Activated naive CD4-positive, alpha-beta T cell treated with anti-CD3 and anti-CD28 coated beads, Interleukin-2, amount 10 ng/mL, durations not matched to agents 7 days and 5 days (primary cell): ENCODE measurements at regions not wholly inside any gene's neighbourhood (a gene's known extent, or its start where the extent isn't known, plus 50 kb on each side); places are given as distances from the start of the nearest gene placed in this dataset.
"Not testable (repeated sequence)": the region's sequence is repeated elsewhere in the genome, so short reads cannot be mapped to it uniquely, and the experiment has no call there.

Experiments
- CTCF ChIA-PET: fragments of 350-600 bp; sonication (Branson Sonifier 250); formaldehyde crosslinking; loops from one replicate; lab custom pipeline; 2021; ENCODE audit warnings: antibody characterized with exemption; lab: Charles Lee
- DNase-seq: peaks from one replicate; pipeline ENCODE4 v3.0.0-alpha.2; 2020
- H3K27ac Mint-ChIP-seq: one replicate; pipeline ENCODE4 v1.8.0; 2021; ENCODE audit warnings: mild to moderate bottlenecking, moderate library complexity, mixed read lengths
- H3K27me3 Mint-ChIP-seq: one replicate; pipeline ENCODE4 v1.8.0; 2021; ENCODE audit warnings: mild to moderate bottlenecking, mixed read lengths
- H3K36me3 Mint-ChIP-seq: one replicate; pipeline ENCODE4 v1.8.0; 2021; ENCODE audit warnings: mixed read lengths
- H3K4me1 Mint-ChIP-seq: one replicate; pipeline ENCODE4 v1.8.0; 2021; ENCODE audit warnings: mixed read lengths
- H3K4me3 Mint-ChIP-seq: one replicate; pipeline ENCODE4 v1.8.0; 2021; ENCODE audit warnings: mild to moderate bottlenecking, moderate library complexity, mixed read lengths
- H3K9me3 Mint-ChIP-seq: one replicate; pipeline ENCODE4 v1.8.0; 2021; ENCODE audit warnings: mixed read lengths

GRCh38 chr7:73200518-73201099 lies 108.0 kb downstream of the NSUN5 start:
- CTCF ChIA-PET, H3K27ac Mint-ChIP-seq, H3K9me3 Mint-ChIP-seq, DNase-seq, H3K4me1 Mint-ChIP-seq, H3K4me3 Mint-ChIP-seq, H3K36me3 Mint-ChIP-seq, H3K27me3 Mint-ChIP-seq: not testable (repeated sequence)

- H3K4me3 Mint-ChIP-seq, H3K27me3 Mint-ChIP-seq, H3K27ac Mint-ChIP-seq, H3K4me1 Mint-ChIP-seq, H3K36me3 Mint-ChIP-seq, H3K9me3 Mint-ChIP-seq, DNase-seq, CTCF ChIA-PET: not testable (repeated sequence)
These were observed 108.2 kb upstream of the SPDYE9 start for GRCh38 chr7:73193991-73194390.

GRCh38 chr7:73190483-73191155 lies 104.8 kb upstream of the SPDYE9 start:
- H3K4me3 Mint-ChIP-seq, H3K4me1 Mint-ChIP-seq, H3K9me3 Mint-ChIP-seq, DNase-seq, H3K27me3 Mint-ChIP-seq, CTCF ChIA-PET, H3K27ac Mint-ChIP-seq, H3K36me3 Mint-ChIP-seq: not testable (repeated sequence)

GRCh38 chr7:73188287-73188686 lies 102.4 kb upstream of the SPDYE9 start:
- H3K27ac Mint-ChIP-seq, result not testable (repeated sequence)

GRCh38 chr7:73186589-73187309 lies 100.9 kb upstream of the SPDYE9 start:
- CTCF ChIA-PET, H3K27ac Mint-ChIP-seq, H3K9me3 Mint-ChIP-seq, H3K36me3 Mint-ChIP-seq, H3K4me1 Mint-ChIP-seq, DNase-seq, H3K4me3 Mint-ChIP-seq, H3K27me3 Mint-ChIP-seq: not testable (repeated sequence)

More at GRCh38 chr7:73188287-73188686, 102.4 kb upstream of the SPDYE9 start:
- H3K9me3 Mint-ChIP-seq, H3K27me3 Mint-ChIP-seq, H3K36me3 Mint-ChIP-seq, H3K4me1 Mint-ChIP-seq, DNase-seq, H3K4me3 Mint-ChIP-seq, CTCF ChIA-PET: not testable (repeated sequence)

- H3K36me3 Mint-ChIP-seq, H3K27ac Mint-ChIP-seq, H3K9me3 Mint-ChIP-seq, H3K4me1 Mint-ChIP-seq, DNase-seq, H3K27me3 Mint-ChIP-seq, CTCF ChIA-PET, H3K4me3 Mint-ChIP-seq: not testable (repeated sequence)
These were observed 91.0 kb upstream of the SPDYE9 start for GRCh38 chr7:73176813-73177212.

- H3K9me3 Mint-ChIP-seq, H3K27me3 Mint-ChIP-seq, H3K4me1 Mint-ChIP-seq, H3K27ac Mint-ChIP-seq, DNase-seq, H3K4me3 Mint-ChIP-seq, CTCF ChIA-PET, H3K36me3 Mint-ChIP-seq: not testable (repeated sequence)
These were observed 89.5 kb upstream of the SPDYE9 start for GRCh38 chr7:73175322-73175721.

- H3K27me3 Mint-ChIP-seq, DNase-seq, H3K36me3 Mint-ChIP-seq, H3K9me3 Mint-ChIP-seq, H3K4me3 Mint-ChIP-seq, CTCF ChIA-PET, H3K27ac Mint-ChIP-seq, H3K4me1 Mint-ChIP-seq: not testable (repeated sequence)
These were observed 85.1 kb upstream of the SPDYE9 start for GRCh38 chr7:73170902-73171301.

GRCh38 chr7:73170415-73170814 lies 84.6 kb upstream of the SPDYE9 start:
- H3K4me1 Mint-ChIP-seq, CTCF ChIA-PET, H3K36me3 Mint-ChIP-seq, H3K4me3 Mint-ChIP-seq, H3K27me3 Mint-ChIP-seq, H3K9me3 Mint-ChIP-seq, H3K27ac Mint-ChIP-seq, DNase-seq: not testable (repeated sequence)

- DNase-seq, H3K4me3 Mint-ChIP-seq, H3K36me3 Mint-ChIP-seq, H3K9me3 Mint-ChIP-seq, H3K4me1 Mint-ChIP-seq, H3K27ac Mint-ChIP-seq, CTCF ChIA-PET, H3K27me3 Mint-ChIP-seq: not testable (repeated sequence)
These were observed 80.3 kb upstream of the SPDYE9 start for GRCh38 chr7:73166152-73166551.

GRCh38 chr7:73162680-73163079 lies 76.8 kb upstream of the SPDYE9 start:
- H3K27me3 Mint-ChIP-seq, H3K9me3 Mint-ChIP-seq, DNase-seq, H3K27ac Mint-ChIP-seq, H3K4me1 Mint-ChIP-seq, H3K4me3 Mint-ChIP-seq, H3K36me3 Mint-ChIP-seq, CTCF ChIA-PET: not testable (repeated sequence)

- H3K4me3 Mint-ChIP-seq, DNase-seq, H3K4me1 Mint-ChIP-seq, H3K27me3 Mint-ChIP-seq, H3K36me3 Mint-ChIP-seq, CTCF ChIA-PET, H3K9me3 Mint-ChIP-seq, H3K27ac Mint-ChIP-seq: not testable (repeated sequence)
These were observed 75.9 kb upstream of the SPDYE9 start for GRCh38 chr7:73161727-73162126.

- not testable (repeated sequence) for H3K9me3 Mint-ChIP-seq
These were observed 71.4 kb upstream of the SPDYE9 start for GRCh38 chr7:73157169-73157661.

GRCh38 chr7:73156510-73157168 lies 70.8 kb upstream of the SPDYE9 start:
- H3K4me3 Mint-ChIP-seq, H3K36me3 Mint-ChIP-seq, H3K4me1 Mint-ChIP-seq, DNase-seq, H3K27ac Mint-ChIP-seq, CTCF ChIA-PET, H3K27me3 Mint-ChIP-seq, H3K9me3 Mint-ChIP-seq: not testable (repeated sequence)

More at GRCh38 chr7:73157169-73157661, 71.4 kb upstream of the SPDYE9 start:
- CTCF ChIA-PET, DNase-seq, H3K27ac Mint-ChIP-seq, H3K4me1 Mint-ChIP-seq, H3K27me3 Mint-ChIP-seq, H3K4me3 Mint-ChIP-seq, H3K36me3 Mint-ChIP-seq: not testable (repeated sequence)
